ENCODE measurements at regions not wholly inside any gene's neighbourhood (a gene's known extent, or its start where the extent isn't known, plus 50 kb on each side); places are given as distances from the start of the nearest gene placed in this dataset.

- no peak overlapping the region for H3K4me3 ChIP-seq (ENCODE audit: low read depth, low read length)
- TF ChIP-seq, protein P1, sequence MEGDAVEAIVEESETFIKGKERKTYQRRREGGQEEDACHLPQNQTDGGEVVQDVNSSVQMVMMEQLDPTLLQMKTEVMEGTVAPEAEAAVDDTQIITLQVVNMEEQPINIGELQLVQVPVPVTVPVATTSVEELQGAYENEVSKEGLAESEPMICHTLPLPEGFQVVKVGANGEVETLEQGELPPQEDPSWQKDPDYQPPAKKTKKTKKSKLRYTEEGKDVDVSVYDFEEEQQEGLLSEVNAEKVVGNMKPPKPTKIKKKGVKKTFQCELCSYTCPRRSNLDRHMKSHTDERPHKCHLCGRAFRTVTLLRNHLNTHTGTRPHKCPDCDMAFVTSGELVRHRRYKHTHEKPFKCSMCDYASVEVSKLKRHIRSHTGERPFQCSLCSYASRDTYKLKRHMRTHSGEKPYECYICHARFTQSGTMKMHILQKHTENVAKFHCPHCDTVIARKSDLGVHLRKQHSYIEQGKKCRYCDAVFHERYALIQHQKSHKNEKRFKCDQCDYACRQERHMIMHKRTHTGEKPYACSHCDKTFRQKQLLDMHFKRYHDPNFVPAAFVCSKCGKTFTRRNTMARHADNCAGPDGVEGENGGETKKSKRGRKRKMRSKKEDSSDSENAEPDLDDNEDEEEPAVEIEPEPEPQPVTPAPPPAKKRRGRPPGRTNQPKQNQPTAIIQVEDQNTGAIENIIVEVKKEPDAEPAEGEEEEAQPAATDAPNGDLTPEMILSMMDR (conservative IDR thresholded peaks at IDR 0.05; ENCODE audit: low read depth, low read length), result no peak
- DNase-seq (ENCODE audit: low read depth), result no peak
Measured at GRCh38 chr12:81930037-81930436, 170.9 kb upstream of the PPFIA2 start.

GRCh38 chr12:81896771-81897170 is 137.6 kb upstream of the PPFIA2 start:
- TF ChIP-seq, protein P1 (conservative IDR thresholded peaks at IDR 0.05; ENCODE audit: low read depth, low read length), result no peak
- no peak overlapping the region for H3K4me3 ChIP-seq (ENCODE audit: low read depth, low read length)
- DNase-seq (ENCODE audit: low read depth), result peak; percentile 9

DNA sequence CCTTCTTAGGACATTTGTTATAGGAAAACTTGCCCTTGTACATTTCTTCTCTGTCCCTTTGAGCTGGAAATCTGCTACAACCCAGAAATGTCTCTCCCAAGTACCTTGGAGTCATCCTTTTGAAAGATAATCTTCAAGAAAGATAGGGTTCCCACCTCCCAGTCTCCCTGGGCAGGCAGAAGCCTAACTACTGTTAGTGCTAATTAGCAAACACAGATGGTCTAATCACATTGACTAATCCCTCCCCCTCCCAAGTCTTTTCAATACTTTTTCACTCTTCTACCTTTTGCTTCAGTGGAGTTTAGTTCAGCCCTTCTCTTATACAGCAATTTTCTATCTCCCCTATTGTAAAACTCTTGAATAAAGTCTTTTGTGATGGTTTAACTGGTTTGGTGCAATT is 129.8 kb upstream of the PPFIA2 start:
- H3K4me3 ChIP-seq (ENCODE audit: low read depth, low read length), result no peak overlapping the region
- TF ChIP-seq, protein P1 (conservative IDR thresholded peaks at IDR 0.05; ENCODE audit: low read depth, low read length), result no peak
- DNase-seq (ENCODE audit: low read depth), result no peak

DNA sequence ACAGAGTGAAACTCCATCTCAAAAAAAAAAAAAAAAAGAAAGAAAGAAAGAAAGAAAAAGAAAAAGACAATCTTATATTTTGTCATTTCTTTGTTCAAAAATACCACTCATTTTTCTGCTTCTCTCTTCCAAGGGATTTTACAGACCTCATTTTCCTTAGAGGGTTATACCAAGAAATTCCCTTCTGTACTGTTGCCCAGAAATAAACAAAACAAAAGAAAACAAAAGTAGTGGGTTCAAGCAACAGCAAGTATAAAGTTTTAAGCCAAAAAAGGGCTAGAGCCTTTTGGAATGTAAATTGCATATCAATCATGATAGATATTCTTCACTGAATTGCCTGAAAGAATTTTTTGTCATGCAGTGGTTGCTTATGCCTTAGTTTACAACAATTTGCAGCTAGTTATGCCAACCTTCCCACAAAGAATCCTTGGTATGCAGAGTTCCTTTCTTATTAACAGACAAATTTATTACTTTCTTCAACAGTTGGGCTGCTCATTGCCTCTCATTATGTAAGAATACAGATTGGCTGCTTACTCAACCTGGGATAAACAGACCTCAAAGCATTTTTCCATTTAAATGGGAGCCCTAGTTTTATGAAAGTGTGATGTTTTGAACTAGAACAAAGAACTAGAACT is 129.1 kb upstream of the PPFIA2 start:
- DNase-seq (ENCODE audit: low read depth), result peak; percentile 13
- no peak overlapping the region for H3K4me3 ChIP-seq (ENCODE audit: low read depth, low read length)
- TF ChIP-seq, protein P1 (conservative IDR thresholded peaks at IDR 0.05; ENCODE audit: low read depth, low read length), result no peak

GRCh38 chr12:81874586-81874985 is 115.4 kb upstream of the PPFIA2 start:
- no peak overlapping the region for H3K4me3 ChIP-seq (ENCODE audit: low read depth, low read length)
- no peak for DNase-seq (ENCODE audit: low read depth)
- TF ChIP-seq, protein P1 (conservative IDR thresholded peaks at IDR 0.05; ENCODE audit: low read depth, low read length), result no peak

DNA sequence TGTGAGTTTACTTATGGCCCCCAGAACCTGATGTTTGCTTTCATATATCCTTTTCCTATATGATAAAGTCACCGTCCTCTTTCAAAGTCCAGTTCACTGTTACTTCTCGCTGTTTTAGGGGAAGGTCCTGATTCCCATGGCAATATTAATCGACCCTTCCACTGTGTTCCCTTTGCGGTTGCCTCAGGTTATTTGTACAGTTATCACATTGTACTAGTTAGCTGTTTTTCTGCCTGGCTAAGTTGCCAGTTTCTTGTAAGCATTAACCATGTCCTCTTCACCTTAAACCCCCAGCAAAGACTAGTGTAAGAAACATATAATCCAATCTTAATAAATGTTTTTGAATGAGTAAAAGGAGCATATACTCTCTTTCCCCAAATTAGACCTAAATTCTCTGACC is 115.0 kb upstream of the PPFIA2 start:
- no peak for DNase-seq (ENCODE audit: low read depth)
- TF ChIP-seq, protein P1 (conservative IDR thresholded peaks at IDR 0.05; ENCODE audit: low read depth, low read length), result no peak
- no peak overlapping the region for H3K4me3 ChIP-seq (ENCODE audit: low read depth, low read length)

DNA sequence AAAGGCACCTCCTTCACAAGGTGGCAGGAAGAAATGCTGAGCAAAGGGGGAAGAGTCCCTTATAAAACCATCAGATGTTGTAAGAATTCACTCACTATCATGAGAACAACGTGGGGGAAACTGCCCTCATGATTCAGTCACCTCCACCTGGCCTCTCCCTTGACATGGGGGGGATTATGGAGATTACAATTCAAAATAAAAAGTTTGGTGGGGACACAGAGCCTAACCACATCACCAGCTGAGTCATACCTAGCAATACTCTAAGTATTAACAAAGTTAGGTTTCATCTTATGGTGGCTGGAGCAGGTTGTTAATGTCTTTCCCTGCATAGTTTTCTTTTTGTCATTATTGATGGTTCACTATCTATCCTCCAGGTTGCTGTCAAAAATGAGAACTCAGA is 113.2 kb upstream of the PPFIA2 start:
- TF ChIP-seq, protein P1 (conservative IDR thresholded peaks at IDR 0.05; ENCODE audit: low read depth, low read length), result no peak
- no peak overlapping the region for H3K4me3 ChIP-seq (ENCODE audit: low read depth, low read length)
- no peak for DNase-seq (ENCODE audit: low read depth)

Data from choroid plexus epithelial cell (primary cell).